Liver (tissue), 8 donors: ENCODE measurements at regions not wholly inside any gene's neighbourhood (a gene's known extent, or its start where the extent isn't known, plus 50 kb on each side); places are given as distances from the start of the nearest gene placed in this dataset.
"Not testable (repeated sequence)": the region's sequence is repeated elsewhere in the genome, so short reads cannot be mapped to it uniquely, and the experiment has no call there.

Experiments used
- DNase-seq: peaks from one replicate; pipeline ENCODE4 v3.0.0-alpha.2; 2017; ENCODE audit warnings: low spot score
- H3K27ac ChIP-seq, 2 donors: one replicate each; pipeline ENCODE4 v1.7.0; 2013; ENCODE audit warnings: inconsistent platforms in 2 of 2, low read length in 2 of 2, control low read depth in 1 of 2, low read depth in 1 of 2, mild to moderate bottlenecking in 1 of 2
- H3K27me3 ChIP-seq, 4 donors: one replicate each; pipeline versions ENCODE4 v1.6.1 to v1.7.0; 2013; ENCODE audit warnings: low read length in 3 of 4, inconsistent platforms in 1 of 4, mild to moderate bottlenecking in 1 of 4, moderate library complexity in 1 of 4; ENCODE audit not compliant: control insufficient read depth in 4 of 4, insufficient read depth in 4 of 4
- H3K36me3 ChIP-seq, 4 donors: one replicate each; pipeline versions ENCODE4 v1.6.1 to v1.7.0; 2013; ENCODE audit warnings: low read length in 3 of 4, mild to moderate bottlenecking in 3 of 4, low read depth in 1 of 4, moderate library complexity in 1 of 4; ENCODE audit not compliant: control insufficient read depth in 4 of 4, insufficient read depth in 3 of 4
- H3K4me1 ChIP-seq, 4 donors: one replicate each; pipeline versions ENCODE4 v1.6.1 to v1.7.0; 2013; ENCODE audit warnings: low read length in 3 of 4, mild to moderate bottlenecking in 3 of 4, moderate library complexity in 1 of 4; ENCODE audit not compliant: control insufficient read depth in 4 of 4, insufficient read depth in 4 of 4
- H3K4me3 ChIP-seq, 3 donors: one replicate each; pipeline versions ENCODE4 v1.6.1 to v1.7.0; 2013; ENCODE audit warnings: low read length in 3 of 3, control low read depth in 1 of 3, low read depth in 1 of 3, mild to moderate bottlenecking in 1 of 3
- H3K9ac ChIP-seq, 2 donors: one replicate each; pipeline ENCODE4 v1.7.0; 2013; ENCODE audit warnings: low read length in 2 of 2, mild to moderate bottlenecking in 2 of 2, moderate library complexity in 2 of 2, control low read depth in 1 of 2, low read depth in 1 of 2
- H3K9me3 ChIP-seq, 4 donors: one replicate each; pipeline versions ENCODE4 v1.6.1 to v1.7.0; 2013; ENCODE audit warnings: low read length in 3 of 4; ENCODE audit not compliant: control insufficient read depth in 4 of 4
- ATF3 ChIP-seq: IDR thresholded peaks from 2 replicates; pipeline ENCODE4 v1.6.1; 2016; ENCODE audit warnings: antibody characterized with exemption
- CTCF ChIP-seq: fragments of 150-350 bp; IDR thresholded peaks from 2 replicates; pipeline ENCODE4 v1.5.1; 2017; ENCODE audit warnings: improper control_type of control experiment, low read depth, low read length; ENCODE audit not compliant: missing input control
- EGR1 ChIP-seq, 2 donors: IDR thresholded peaks; 2 replicates each; pipeline ENCODE4 v1.6.1; 2016 to 2018; ENCODE audit warnings: antibody characterized with exemption in 2 of 2, low read depth in 2 of 2
- FOXA1 ChIP-seq: IDR thresholded peaks from 2 replicates; pipeline ENCODE4 v1.6.1; 2016; ENCODE audit warnings: antibody characterized with exemption
- FOXA2 ChIP-seq: IDR thresholded peaks from 2 replicates; pipeline ENCODE4 v1.6.1; 2016; ENCODE audit warnings: antibody characterized with exemption
- GABPA ChIP-seq, 2 donors: IDR thresholded peaks in 1 of 2; conservative IDR thresholded peaks in 1 of 2; 2 replicates each; pipeline ENCODE4 v1.6.1; 2016; ENCODE audit warnings: antibody characterized with exemption in 2 of 2, mild to moderate bottlenecking in 1 of 2, moderate library complexity in 1 of 2
- HNF4A ChIP-seq, 2 donors: conservative IDR thresholded peaks; 2 replicates each; pipeline ENCODE4 v1.6.1; 2016; ENCODE audit warnings: antibody characterized with exemption in 2 of 2, mild to moderate bottlenecking in 2 of 2
- HNF4G ChIP-seq: IDR thresholded peaks from 2 replicates; pipeline ENCODE4 v1.6.1; 2016; ENCODE audit warnings: antibody characterized with exemption
- JUND ChIP-seq, 2 donors: IDR thresholded peaks; 2 replicates each; pipeline ENCODE4 v1.6.1; 2016; ENCODE audit warnings: antibody characterized with exemption in 2 of 2
- MAX ChIP-seq: IDR thresholded peaks from 2 replicates; pipeline ENCODE4 v1.6.1; 2016; ENCODE audit warnings: antibody characterized with exemption
- NR2F2 ChIP-seq: IDR thresholded peaks from 2 replicates; pipeline ENCODE4 v1.6.1; 2016; ENCODE audit warnings: antibody characterized with exemption
- RAD21 ChIP-seq, 2 donors: IDR thresholded peaks; 2 replicates each; pipeline ENCODE4 v1.6.1; 2016; ENCODE audit warnings: antibody characterized with exemption in 2 of 2, mild to moderate bottlenecking in 2 of 2
- REST ChIP-seq: IDR thresholded peaks from 2 replicates; pipeline ENCODE4 v1.6.1; 2016; ENCODE audit warnings: antibody characterized with exemption, mild to moderate bottlenecking
- RXRA ChIP-seq, 2 donors: IDR thresholded peaks; 2 replicates each; pipeline ENCODE4 v1.6.1; 2017 to 2018; ENCODE audit warnings: antibody characterized with exemption in 2 of 2, mild to moderate bottlenecking in 1 of 2
- SP1 ChIP-seq: IDR thresholded peaks from 2 replicates; pipeline ENCODE4 v1.6.1; 2018; ENCODE audit warnings: antibody characterized with exemption, mild to moderate bottlenecking
- TAF1 ChIP-seq: conservative IDR thresholded peaks from 2 replicates; pipeline ENCODE4 v1.6.1; 2016; ENCODE audit warnings: antibody characterized with exemption, mild to moderate bottlenecking
- YY1 ChIP-seq: IDR thresholded peaks from 2 replicates; pipeline ENCODE4 v1.6.1; 2016; ENCODE audit warnings: antibody characterized with exemption, mild to moderate bottlenecking
- ZBTB33 ChIP-seq: IDR thresholded peaks from 2 replicates; pipeline ENCODE4 v1.6.1; 2016; ENCODE audit warnings: antibody characterized with exemption
- WGBS: extraction: QIAGEN DNeasy Blood & Tissue Kit; methylation state at CpG from one replicate; pipeline ENCODE4 v1.1.7; 2013; 5-methylcytosine and 5-hydroxymethylcytosine counted together
- donor health status: healthy.
- donor health status: healthy.
- donor health status: healthy.
- donor health status: healthy.
- donor health status: healthy.

GRCh38 chr5:34416501-34417008, 239.6 kb upstream of the RAI14 start:
- H3K4me3 ChIP-seq = no peak overlapping the region
- no peak overlapping the region for H3K27ac ChIP-seq
- no peaks in the 10 kb centered on the region for H3K4me1 ChIP-seq
- TF ChIP-seq MAX (no peak), ZBTB33 (no peak), YY1 (no peak), FOXA1 (no peak), HNF4G (no peak), EGR1 (IDR thresholded peaks at IDR 0.05; ENCODE audit: low read depth in 2 of 2) (no peak), REST (no peak), FOXA2 (no peak), CTCF (no peak), RAD21 (IDR thresholded peaks at IDR 0.05) (no peak), NR2F2 (no peak), JUND (IDR thresholded peaks at IDR 0.05) (no peak), ATF3 (no peak), HNF4A (conservative IDR thresholded peaks at IDR 0.05) (no peak), RXRA (IDR thresholded peaks at IDR 0.05) (no peak), SP1 (no peak), GABPA (IDR thresholded peaks at IDR 0.05 in 1 of 2, conservative IDR thresholded peaks at IDR 0.05 in 1 of 2) (no peak), TAF1 (no peak)
- no peak overlapping the region for H3K9ac ChIP-seq
- DNase-seq = no peak
- H3K27me3 ChIP-seq = no peaks in the 10 kb centered on the region
- H3K36me3 ChIP-seq = no peaks in the 10 kb centered on the region
- no peaks in the 10 kb centered on the region for H3K9me3 ChIP-seq

- H3K4me1 ChIP-seq, H3K27ac ChIP-seq, H3K9me3 ChIP-seq, H3K4me3 ChIP-seq, DNase-seq, H3K36me3 ChIP-seq, H3K27me3 ChIP-seq, H3K9ac ChIP-seq: not testable (repeated sequence)
- 54% methylated on average over 2 of the region's 2 CpGs for WGBS
Observed at GRCh38 chr5:34420191-34420590, 235.9 kb upstream of the RAI14 start.
